GM06990 (cell line): ENCODE measurements at regions not wholly inside any gene's neighbourhood (a gene's known extent, or its start where the extent isn't known, plus 50 kb on each side); places are given as distances from the start of the nearest gene placed in this dataset.
"Not testable (repeated sequence)": the region's sequence is repeated elsewhere in the genome, so short reads cannot be mapped to it uniquely, and the experiment has no call there.

Source experiments
- DNase-seq: peaks from one replicate; pipeline ENCODE4 v3.0.0-alpha.2; 2011; ENCODE audit not compliant: insufficient read length; ENCODE audit errors: extremely low read depth
- H3K27me3 ChIP-seq: replicated peaks from 2 replicates; pipeline ENCODE4 v1.6.0; 2011; ENCODE audit warnings: low read length; ENCODE audit not compliant: control insufficient read depth, insufficient read depth
- H3K36me3 ChIP-seq: 2 replicates; pipeline ENCODE4 v1.5.1; 2011; ENCODE audit warnings: low read length; ENCODE audit not compliant: control insufficient read depth, insufficient read depth
- H3K4me3 ChIP-seq: replicated peaks from 2 replicates; pipeline ENCODE4 v1.5.1; 2011; ENCODE audit warnings: low read depth, mild to moderate bottlenecking, control low read depth, low read length
- CTCF ChIP-seq: IDR thresholded peaks from 2 replicates; pipeline ENCODE4 v1.5.1; 2011; ENCODE audit warnings: low read length, control low read depth, mild to moderate bottlenecking, inconsistent platforms; ENCODE audit not compliant: insufficient read depth, poor library complexity, severe bottlenecking

- DNase-seq, result no peak
- TF ChIP-seq CTCF, result no peak
- H3K36me3 ChIP-seq, result no peaks in the 10 kb centered on the region
- H3K4me3 ChIP-seq, result no peak overlapping the region
- H3K27me3 ChIP-seq, result no peaks in the 10 kb centered on the region
Measured at GRCh38 chr6:84871925-84872324, 107.5 kb upstream of the TBX18 start.

DNA sequence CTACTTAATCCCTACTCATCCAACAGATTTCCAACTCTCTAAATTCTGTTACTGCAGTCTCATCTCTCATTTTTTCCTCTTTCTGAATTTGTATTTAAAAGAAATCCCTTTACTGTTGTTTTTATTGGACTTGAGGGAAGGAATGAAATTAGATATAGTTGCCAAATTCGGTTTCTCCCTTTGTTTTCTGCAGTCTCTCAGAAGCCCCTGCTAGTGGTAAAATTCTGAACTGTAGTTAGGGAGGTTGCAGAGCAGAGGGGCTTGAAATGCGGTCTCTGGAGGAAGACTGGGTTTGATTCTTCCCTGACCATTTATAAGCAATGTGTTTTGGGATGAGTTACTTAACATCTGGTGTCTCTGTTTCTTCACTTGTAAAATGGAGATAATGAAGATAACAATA lies 106.3 kb upstream of the TBX18 start:
- H3K36me3 ChIP-seq, result no peaks in the 10 kb centered on the region
- DNase-seq, result no peak
- H3K27me3 ChIP-seq, result no peaks in the 10 kb centered on the region
- TF ChIP-seq CTCF, result no peak
- H3K4me3 ChIP-seq, result no peak overlapping the region

DNA sequence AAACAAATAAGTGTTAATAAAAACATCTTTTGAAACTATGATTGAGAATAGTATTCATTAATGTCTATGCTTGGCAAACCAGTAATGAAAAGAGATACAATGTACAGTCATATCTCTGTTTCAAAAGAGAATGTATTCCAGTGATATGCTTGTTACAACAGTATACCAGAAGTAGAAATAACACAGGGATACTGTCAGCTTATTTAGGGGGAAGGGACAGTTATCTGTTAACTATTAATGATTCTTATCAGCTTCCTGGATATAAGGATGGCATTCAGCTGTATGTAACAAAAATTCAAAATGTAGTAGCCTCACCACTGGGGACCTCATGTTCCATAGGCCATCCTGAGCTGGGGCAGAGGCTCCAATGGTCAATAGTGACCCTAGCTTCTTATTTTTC lies 103.8 kb upstream of the TBX18 start:
- Histone ChIP-seq H3K36me3 (no peaks in the 10 kb centered on the region), H3K4me3 (no peak overlapping the region), H3K27me3 (no peaks in the 10 kb centered on the region)
- no peak for TF ChIP-seq CTCF
- DNase-seq, result no peak

DNA sequence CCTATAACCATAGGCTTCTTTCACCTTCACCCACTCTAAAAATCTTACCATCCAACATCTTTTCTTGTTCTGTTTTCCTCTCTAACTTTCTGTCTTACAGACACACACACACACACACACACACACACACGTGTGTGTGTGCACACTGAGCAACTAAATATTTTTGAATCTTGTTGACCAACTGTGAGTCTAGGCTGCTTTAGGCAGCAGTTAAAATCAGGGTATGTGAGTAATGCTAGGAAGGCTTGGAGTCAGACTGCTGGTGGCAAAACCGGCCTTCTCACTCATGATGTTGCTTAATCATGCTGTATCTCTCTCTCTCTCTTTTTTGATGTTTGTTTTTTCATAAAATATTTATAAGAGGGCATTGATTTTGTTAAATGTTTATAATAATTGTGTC lies 103.1 kb upstream of the TBX18 start:
- Histone ChIP-seq H3K27me3 (no peaks in the 10 kb centered on the region), H3K36me3 (no peaks in the 10 kb centered on the region), H3K4me3 (no peak overlapping the region)
- no peak for DNase-seq
- no peak for TF ChIP-seq CTCF

- no peak overlapping the region for H3K4me3 ChIP-seq
- no peak for TF ChIP-seq CTCF
- no peaks in the 10 kb centered on the region for H3K27me3 ChIP-seq
- H3K36me3 ChIP-seq, result no peaks in the 10 kb centered on the region
- no peak for DNase-seq
Measured at GRCh38 chr6:84866715-84867114, 102.3 kb upstream of the TBX18 start.

DNA sequence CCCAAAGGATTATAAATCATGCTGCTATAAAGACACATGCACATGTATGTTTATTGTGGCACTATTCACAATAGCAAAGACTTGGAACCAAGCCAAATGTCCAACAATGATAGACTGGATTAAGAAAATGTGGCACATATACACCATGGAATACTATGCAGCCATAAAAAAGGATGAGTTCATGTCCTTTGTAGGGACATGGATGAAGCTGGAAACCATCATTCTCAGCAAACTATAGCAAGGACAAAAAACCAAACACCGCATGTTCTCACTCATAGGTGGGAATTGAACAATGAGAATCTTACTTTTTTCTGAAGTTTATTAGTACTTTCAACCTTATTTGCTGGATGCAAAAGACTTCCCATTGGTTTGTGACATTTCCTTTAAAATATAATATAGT lies 101.0 kb upstream of the TBX18 start:
- not testable (repeated sequence) for H3K36me3 ChIP-seq, H3K4me3 ChIP-seq, DNase-seq, H3K27me3 ChIP-seq
